Retina (tissue), 1 donor: ENCODE measurements at regions not wholly inside any gene's neighbourhood (a gene's known extent, or its start where the extent isn't known, plus 50 kb on each side); places are given as distances from the start of the nearest gene placed in this dataset.
"Not testable (repeated sequence)": the region's sequence is repeated elsewhere in the genome, so short reads cannot be mapped to it uniquely, and the experiment has no call there.

Experiments
- DNase-seq: peaks from one replicate; pipeline ENCODE4 v3.0.0-alpha.2; 2016

GRCh38 chr15:39499042-39499441 lies 81.8 kb upstream of the THBS1 start:
- DNase-seq: no peak

- DNase-seq: no peak
These were observed 81.2 kb upstream of the THBS1 start for GRCh38 chr15:39499681-39500080.

DNA sequence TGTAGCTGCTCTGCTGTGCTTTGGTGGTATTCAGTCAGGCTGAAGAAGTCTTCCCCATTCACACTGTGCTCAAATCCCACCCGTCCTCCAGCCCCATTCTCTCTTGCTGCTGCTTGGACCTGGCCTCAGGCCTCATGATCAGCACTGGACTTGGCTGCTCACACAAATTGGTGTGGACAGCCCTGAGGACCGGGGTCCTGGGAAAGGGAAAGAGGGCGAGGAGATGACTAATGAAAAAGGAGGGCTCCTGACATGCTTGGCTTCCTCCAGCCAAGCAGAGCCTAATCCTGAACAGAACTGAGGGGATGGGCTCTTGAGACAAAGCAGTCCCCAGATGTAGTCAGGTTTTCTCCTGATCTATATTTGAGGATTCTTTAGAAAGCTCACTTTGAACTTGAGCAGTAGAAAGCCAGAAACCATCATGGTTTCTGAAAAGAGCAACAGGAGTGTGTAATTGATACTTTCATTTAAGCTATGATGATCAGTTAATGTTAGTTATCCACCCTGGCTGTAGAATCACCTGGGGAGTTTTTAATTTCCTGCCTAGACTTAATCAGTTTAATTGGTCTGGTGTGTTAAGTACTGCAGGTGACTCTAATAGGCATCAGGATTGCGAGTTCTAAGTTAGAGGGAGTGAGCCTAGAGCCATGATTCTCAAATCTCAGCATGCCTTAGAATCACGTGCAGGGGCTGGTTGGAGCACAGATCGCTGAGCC lies 79.4 kb upstream of the THBS1 start:
- no peak for DNase-seq

DNA sequence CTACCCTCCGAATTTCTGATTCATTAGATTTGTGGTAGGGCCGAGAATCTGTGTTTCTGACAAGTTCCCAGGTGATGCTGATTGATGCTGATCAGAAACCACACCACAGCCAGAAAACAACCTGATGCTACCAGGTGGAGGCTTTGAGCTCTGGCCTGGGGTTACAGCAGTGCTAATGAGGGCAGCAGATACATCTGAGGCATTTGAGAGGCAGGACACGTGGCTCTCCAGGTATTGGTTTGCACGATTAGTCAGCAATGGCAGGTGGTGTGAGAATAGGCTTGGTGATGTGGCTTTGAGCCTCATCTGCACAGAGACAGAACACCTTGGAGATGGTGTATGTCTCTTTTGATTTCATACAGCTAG lies 78.8 kb upstream of the THBS1 start:
- DNase-seq: no peak

GRCh38 chr15:39502611-39503195 lies 78.2 kb upstream of the THBS1 start:
- no peak for DNase-seq

GRCh38 chr15:39503526-39503925 lies 77.4 kb upstream of the THBS1 start:
- no peak for DNase-seq

- DNase-seq: no peak
These were observed 76.1 kb upstream of the THBS1 start for GRCh38 chr15:39504808-39505207.

DNA sequence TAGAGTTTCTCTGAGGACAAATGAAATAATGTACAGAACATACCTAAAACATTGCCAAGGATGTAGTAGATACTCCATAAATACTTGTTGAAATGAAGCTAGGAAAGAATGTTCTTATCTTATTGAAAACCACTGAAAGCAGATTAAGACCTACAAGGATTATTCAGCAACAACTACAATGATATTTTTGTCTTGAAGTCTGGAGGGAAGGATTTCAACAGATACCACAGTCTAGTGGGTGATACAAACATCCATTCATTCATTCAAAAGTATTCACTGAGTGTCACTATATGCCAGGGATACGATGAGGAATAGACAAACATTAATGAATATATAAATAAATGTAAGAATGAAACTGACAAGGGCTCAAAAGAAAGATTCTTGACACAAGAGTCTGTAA lies 74.7 kb upstream of the THBS1 start:
- no peak for DNase-seq

DNA sequence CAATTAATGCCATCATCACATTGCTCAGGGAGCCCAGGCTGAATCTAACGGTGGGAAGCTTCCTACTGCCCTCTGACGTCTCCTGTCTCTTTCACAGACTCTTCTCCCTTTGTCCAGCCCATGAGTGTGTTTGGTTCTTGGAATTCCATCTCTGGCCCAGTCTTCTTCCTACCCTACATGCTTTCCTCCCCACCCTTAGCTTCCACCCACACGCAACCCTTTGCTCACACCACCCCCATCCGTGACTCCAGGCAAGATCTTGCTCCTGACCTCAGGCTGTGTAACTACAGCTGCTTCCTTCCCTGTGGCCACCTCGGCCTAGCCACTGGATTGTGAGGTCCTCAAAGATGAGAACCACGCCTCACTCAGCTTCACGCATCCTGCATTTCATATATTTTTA lies 72.3 kb upstream of the THBS1 start:
- no peak for DNase-seq

DNA sequence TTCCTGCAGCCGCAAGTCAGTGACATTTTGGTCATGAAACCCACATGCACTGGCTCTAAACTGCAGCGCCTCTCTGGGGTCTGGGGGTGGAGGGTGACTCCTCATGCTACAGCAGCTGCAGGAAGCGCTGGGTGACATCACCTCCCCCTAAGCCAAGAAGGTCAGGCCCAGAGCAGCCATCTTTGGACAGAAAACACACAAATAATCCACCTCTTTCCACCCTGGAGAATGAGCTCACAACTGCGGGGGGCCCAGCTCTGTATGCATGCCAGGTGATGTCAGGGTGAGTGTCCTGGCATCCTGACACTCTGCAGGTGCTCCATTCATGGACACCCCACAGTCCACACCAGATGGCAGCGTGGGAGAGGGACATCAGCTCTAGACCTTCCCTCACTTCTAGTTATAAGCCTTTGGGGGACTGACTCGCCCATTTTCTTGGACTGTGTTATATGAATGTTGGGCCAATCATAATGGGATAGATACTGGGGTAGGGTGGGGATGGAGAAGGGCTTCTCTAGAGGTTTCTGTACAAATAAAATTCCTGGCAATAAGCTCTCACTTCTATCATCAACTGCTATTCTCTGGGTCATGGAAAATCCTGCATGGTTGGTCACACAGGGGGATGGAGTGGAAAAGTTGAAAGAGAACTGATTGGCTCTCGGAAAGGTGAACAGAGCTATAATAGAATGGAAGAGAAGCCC lies 70.7 kb upstream of the THBS1 start:
- DNase-seq: no peak

DNA sequence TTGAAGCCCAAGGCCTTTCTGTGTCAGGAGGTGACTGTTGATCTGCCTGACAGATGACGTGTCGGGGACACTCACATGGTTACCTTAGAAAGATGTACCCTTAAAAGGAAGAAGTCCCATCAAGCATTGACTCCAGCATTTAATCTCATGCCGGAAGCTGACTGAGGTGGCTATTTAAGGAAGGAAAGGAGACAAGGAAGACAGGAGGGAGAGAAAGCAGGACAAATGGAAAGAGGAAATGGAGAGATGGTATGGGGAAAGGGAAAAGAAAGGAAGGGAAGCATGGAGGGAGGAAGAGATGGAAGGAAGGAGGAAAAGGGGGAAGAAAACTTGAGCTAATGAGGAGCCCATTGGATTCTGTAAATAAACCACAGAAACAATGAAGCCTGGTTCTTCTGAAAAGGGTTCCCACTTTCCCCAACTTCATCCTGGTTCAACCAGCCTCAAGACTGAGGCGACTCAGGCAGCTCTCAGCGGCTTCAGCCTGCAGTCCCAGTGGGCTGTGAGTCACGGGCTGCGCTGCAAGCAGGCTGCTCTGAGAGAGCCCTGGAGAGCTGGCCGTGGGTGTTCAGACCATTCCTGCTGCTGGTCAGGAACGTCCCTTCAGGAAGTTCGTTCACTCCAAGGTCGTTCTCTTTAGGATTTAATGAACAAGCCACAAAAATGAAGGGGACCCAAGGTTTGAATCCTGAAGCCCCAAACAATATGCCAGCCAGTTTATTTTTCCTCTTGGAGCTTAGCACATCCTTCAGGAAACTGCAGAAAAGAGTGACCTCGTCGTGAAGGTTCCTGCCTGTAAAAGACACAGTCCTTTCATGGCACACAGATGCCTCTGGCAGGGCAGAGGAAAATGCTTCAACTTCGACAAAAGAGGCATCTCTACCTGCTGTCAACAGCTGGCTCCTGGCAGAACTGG lies 69.6 kb upstream of the THBS1 start:
- DNase-seq: no peak

DNA sequence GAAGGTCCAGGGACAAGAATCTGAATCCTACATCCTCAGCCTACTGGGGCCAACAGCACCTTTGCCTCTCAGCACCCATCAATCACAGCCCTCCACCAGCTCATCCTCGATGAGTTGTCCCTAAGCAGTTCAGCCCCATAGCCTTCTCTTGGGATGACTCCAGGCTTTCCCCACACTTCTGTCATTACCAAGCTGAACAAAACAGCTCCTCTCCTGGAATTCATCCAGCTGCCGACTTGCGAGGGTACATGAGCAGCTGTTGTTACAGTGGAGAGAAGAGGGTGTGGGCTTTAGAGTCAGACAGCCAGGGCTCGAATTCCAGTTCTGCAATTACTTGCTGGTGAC lies 69.0 kb upstream of the THBS1 start:
- DNase-seq: no peak

DNA sequence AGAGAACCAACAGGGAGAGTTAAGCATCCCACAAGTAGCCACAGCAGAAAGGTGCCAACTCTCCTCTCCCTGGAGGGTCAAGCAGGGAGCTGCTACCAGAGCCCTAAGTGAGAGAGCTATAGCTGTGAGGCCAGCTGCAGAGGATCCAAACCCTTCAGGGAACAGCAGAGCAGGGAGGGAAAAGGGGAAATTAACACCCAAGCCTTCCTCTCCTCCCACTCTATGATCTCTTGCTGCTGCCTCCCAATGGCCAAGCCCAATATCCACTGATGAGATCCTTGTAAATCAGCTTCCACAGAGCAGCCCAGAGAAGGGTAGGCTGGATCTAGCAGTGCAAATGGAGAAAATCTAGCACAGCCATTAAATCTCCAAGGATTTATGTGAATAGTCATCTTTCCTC lies 68.2 kb upstream of the THBS1 start:
- no peak for DNase-seq

DNA sequence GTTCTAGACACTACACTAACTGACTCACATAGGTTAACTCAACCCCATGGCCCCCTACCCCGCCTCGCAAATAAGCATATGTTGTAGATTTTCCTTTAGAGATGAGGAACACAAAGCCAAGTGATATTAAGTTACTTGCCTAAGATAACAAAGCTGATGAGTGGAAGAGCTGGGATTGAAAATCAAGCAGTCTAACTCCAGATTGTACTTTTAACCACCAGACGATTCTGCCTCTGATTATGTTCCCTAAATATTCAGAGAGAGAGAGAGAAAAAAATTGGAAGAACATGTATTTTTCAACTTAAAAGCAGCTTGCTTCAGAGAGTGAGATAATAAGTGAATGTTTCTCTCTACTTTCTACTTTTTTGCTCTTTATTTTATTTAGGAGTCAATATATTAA lies 66.9 kb upstream of the THBS1 start:
- DNase-seq: no peak

DNA sequence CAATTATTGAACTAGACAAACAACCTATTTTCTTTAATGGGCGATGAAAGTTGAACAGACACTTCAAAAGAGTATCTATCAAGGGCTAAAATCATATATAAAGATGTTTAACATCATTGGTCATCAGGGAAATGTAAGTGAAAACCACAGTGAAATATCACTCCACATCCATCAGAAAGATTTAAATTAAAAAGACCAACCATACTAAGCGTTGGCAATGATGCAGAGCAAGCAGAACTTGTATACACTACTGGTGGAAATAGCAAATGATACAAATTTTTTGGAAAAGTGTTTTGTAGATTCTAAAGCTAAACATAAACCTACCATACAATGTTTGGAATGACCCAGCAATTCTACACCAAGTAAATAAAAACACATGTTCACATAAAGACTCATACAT lies 65.9 kb upstream of the THBS1 start:
- no peak for DNase-seq

GRCh38 chr15:39515765-39516164 lies 65.1 kb upstream of the THBS1 start:
- DNase-seq: no peak

DNA sequence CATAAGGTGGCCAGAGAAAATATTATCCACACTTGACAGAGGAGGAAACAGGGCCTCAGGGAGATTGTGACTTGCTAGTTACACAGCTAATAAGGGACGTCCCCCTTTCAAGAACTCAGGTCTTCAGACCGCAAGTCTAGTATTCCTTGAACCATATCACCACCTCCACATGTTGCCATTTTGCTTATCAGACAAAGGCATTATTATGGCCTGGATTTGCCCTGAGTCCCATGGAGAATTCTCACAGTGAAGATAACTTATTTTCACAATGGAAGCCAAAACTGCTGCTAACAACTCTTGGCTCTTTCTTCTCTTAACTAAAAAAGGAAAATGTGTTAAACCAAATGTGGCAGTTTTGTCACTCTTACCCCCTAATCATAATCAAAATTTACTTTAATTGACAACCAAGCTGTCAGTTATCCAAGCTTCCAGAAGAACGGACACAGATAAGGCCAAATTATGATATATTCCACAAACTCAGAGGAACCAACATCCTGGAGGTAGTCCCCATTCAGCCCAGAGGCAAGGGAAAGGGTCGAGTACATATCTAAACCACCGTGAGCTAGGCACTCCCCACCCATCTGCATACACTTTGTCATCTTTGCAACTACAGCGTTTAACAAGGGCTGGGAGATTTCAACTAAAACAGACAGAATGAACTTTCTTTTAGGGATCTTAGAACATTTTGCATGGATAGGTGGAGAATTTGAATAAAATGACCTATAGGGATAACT lies 63.6 kb upstream of the THBS1 start:
- DNase-seq: no peak

DNA sequence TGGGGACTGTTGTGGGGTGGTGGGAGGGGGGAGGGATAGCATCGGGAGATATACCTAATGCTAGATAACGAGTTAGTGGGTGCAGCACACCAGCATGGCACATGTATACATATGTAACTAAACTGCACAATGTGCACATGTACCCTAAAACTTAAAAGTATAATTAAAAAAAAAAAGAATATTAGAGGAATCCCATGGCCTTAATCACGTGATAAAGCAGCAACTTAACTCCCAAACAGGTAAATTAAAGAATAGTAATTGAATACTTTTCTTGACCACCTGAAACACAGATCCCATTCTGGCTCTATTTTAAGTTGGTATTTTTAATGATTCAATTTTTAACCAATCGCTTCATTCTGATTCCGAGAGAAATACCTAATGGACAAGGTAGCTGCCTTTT lies 56.9 kb upstream of the THBS1 start:
- DNase-seq: not testable (repeated sequence)

DNA sequence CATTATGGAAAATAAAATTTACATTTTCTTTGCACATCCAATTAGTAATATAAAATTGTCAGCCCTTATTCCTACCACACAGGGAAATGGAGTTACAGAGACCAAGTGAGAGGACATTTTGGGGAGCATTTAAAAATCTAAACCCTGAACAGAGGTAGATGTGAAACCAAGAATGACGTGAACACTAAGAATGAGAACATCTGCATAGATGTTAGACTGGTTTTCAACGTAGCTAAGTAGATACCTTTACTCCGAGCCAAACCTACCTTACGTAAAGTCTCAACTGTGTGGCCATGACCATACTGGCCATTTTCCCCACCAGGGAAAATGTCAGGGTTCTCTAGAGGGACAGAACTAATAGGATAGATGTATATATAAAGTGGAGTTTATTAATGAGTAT lies 51.4 kb upstream of the THBS1 start:
- DNase-seq: no peak

DNA sequence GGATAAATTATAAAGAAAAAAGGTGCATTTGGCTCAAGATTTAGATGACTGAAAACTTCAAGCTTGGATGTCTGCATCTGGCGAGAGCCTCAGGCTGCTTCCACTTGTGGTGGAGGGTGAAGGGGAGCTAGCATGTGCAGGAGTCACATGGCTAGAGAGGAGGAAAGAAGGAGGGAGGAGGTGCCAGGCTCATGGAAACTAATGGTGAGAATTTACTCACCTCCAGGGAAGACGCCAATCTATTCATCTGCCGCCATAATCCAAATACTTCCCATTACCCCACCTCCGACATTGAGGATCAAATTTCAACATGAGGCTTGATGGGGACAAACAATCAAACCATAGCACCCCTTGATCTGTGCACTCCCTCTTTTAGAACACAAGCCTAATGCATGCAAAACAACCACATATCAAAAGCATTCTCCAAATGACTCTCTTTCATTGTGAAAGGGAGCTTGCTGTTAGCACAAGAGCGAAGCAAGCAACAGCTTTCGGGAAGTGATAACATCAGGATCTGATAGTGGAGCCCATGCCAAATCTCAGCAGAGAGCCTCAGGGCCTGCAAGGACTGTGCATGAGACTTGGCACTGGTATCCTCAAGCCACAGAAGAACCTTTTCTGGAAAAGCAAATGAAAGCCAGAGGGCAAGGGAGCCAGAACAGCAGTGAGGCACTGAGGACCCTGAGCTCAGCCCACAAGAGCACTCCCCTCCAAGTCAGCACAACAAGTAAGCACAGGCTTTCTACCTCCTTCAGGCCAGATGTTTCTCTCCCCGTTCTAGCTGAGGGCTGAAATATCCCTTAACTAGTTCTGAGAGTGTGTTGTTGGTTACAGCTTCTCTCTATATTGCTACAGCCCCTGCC lies 50.2 kb upstream of the THBS1 start:
- DNase-seq: no peak
